ENCODE measurements at regions not wholly inside any gene's neighbourhood (a gene's known extent, or its start where the extent isn't known, plus 50 kb on each side); places are given as distances from the start of the nearest gene placed in this dataset.

- no peaks in the 10 kb centered on the region for H3K4me1 ChIP-seq
- H3K36me3 ChIP-seq: no peaks in the 10 kb centered on the region
- no peak overlapping the region for H3K9ac ChIP-seq
- Mint-ChIP-seq H3K27ac (no peak overlapping the region), H3K36me3 (no peaks in the 10 kb centered on the region), H3K4me1 (peaks cover 4% of the 10 kb centered on the region), H3K4me3 (no peak overlapping the region), H3K9me3 (no peaks in the 10 kb centered on the region), H3K27me3 (ENCODE audit: insufficient read depth, low read depth) (no peaks in the 10 kb centered on the region)
- H3K4me2 ChIP-seq: no peak overlapping the region
- no peak overlapping the region for H3K27ac ChIP-seq
- no peaks in the 10 kb centered on the region for H3F3A ChIP-seq (ENCODE audit: low read depth)
- no peak for DNase-seq (ENCODE audit: low spot score)
- H3K27me3 ChIP-seq: no peaks in the 10 kb centered on the region
- H3K9me3 ChIP-seq (ENCODE audit: low read depth): no peaks in the 10 kb centered on the region
- TF ChIP-seq, protein P1, sequence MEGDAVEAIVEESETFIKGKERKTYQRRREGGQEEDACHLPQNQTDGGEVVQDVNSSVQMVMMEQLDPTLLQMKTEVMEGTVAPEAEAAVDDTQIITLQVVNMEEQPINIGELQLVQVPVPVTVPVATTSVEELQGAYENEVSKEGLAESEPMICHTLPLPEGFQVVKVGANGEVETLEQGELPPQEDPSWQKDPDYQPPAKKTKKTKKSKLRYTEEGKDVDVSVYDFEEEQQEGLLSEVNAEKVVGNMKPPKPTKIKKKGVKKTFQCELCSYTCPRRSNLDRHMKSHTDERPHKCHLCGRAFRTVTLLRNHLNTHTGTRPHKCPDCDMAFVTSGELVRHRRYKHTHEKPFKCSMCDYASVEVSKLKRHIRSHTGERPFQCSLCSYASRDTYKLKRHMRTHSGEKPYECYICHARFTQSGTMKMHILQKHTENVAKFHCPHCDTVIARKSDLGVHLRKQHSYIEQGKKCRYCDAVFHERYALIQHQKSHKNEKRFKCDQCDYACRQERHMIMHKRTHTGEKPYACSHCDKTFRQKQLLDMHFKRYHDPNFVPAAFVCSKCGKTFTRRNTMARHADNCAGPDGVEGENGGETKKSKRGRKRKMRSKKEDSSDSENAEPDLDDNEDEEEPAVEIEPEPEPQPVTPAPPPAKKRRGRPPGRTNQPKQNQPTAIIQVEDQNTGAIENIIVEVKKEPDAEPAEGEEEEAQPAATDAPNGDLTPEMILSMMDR (IDR thresholded peaks at IDR 0.05): no peak
- TF ChIP-seq EZH2 (IDR thresholded peaks at IDR 0.05) (no peak), EZH2phosphoT487 (IDR thresholded peaks at IDR 0.05) (no peak)
- H2AFZ ChIP-seq (replicated peaks): no peak overlapping the region
- H3K4me3 ChIP-seq: no peak overlapping the region
- no peaks in the 10 kb centered on the region for H3K79me2 ChIP-seq (ENCODE audit: low read depth)
- H4K20me1 ChIP-seq (ENCODE audit: low read depth): no peaks in the 10 kb centered on the region
Observed at GRCh38 chr1:105684714-105685113, 1371.8 kb upstream of the PRMT6 start.

DNA sequence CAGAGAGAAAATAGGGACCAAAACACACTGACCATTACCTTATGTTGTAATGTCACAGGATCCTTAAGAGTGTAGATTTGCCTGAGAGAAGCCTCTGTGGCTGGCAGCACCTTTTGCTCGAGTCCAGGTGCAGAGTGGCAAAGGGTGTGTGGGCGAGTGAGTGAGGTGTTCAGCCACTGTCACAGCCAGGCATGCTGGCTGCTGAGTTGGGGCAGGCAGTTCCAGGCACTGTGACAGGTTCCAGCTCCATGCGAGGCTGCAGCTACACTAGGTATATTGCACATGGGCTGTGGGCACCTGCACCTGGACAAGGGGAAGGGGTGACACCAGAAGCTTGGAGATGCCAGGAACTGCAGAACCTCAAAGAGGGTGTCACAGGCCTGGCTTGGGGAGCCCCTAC lies 1370.4 kb upstream of the PRMT6 start:
- no peak overlapping the region for H3K4me3 Mint-ChIP-seq

GRCh38 chr1:105686874-105687690 lies 1369.4 kb upstream of the PRMT6 start:
- no peaks in the 10 kb centered on the region for H3K9me3 ChIP-seq (ENCODE audit: low read depth)
- H3K4me1 ChIP-seq: no peaks in the 10 kb centered on the region
- Mint-ChIP-seq H3K9me3 (no peaks in the 10 kb centered on the region), H3K4me1 (peaks cover 4% of the 10 kb centered on the region), H3K27me3 (ENCODE audit: insufficient read depth, low read depth) (no peaks in the 10 kb centered on the region), H3K4me3 (no peak overlapping the region), H3K36me3 (no peaks in the 10 kb centered on the region), H3K27ac (no peak overlapping the region)
- no peak overlapping the region for H3K4me2 ChIP-seq
- H3F3A ChIP-seq (ENCODE audit: low read depth): no peaks in the 10 kb centered on the region
- H2AFZ ChIP-seq (replicated peaks): no peak overlapping the region
- H3K36me3 ChIP-seq: no peaks in the 10 kb centered on the region
- H4K20me1 ChIP-seq (ENCODE audit: low read depth): no peaks in the 10 kb centered on the region
- DNase-seq (ENCODE audit: low spot score): no peak
- no peak overlapping the region for H3K4me3 ChIP-seq
- no peak overlapping the region for H3K9ac ChIP-seq
- TF ChIP-seq EZH2phosphoT487 (IDR thresholded peaks at IDR 0.05) (no peak), EZH2 (IDR thresholded peaks at IDR 0.05) (no peak)
- TF ChIP-seq, protein P1 (IDR thresholded peaks at IDR 0.05): no peak
- no peak overlapping the region for H3K27ac ChIP-seq
- no peaks in the 10 kb centered on the region for H3K27me3 ChIP-seq
- H3K79me2 ChIP-seq (ENCODE audit: low read depth): no peaks in the 10 kb centered on the region

More for the DNA sequence above, 1370.4 kb upstream of the PRMT6 start:
- Histone ChIP-seq H2AFZ (replicated peaks) (no peak overlapping the region), H3K4me2 (no peak overlapping the region), H3K27ac (no peak overlapping the region), H3K27me3 (no peaks in the 10 kb centered on the region), H3F3A (ENCODE audit: low read depth) (no peaks in the 10 kb centered on the region), H3K9me3 (ENCODE audit: low read depth) (no peaks in the 10 kb centered on the region), H3K9ac (no peak overlapping the region), H3K4me3 (no peak overlapping the region), H3K36me3 (no peaks in the 10 kb centered on the region), H3K4me1 (no peaks in the 10 kb centered on the region), H3K79me2 (ENCODE audit: low read depth) (no peaks in the 10 kb centered on the region), H4K20me1 (ENCODE audit: low read depth) (no peaks in the 10 kb centered on the region)
- no peaks in the 10 kb centered on the region for H3K9me3 Mint-ChIP-seq
- H3K36me3 Mint-ChIP-seq: no peaks in the 10 kb centered on the region
- no peak overlapping the region for H3K27ac Mint-ChIP-seq
- no peak for DNase-seq (ENCODE audit: low spot score)
- H3K4me1 Mint-ChIP-seq: peaks cover 4% of the 10 kb centered on the region
- H3K27me3 Mint-ChIP-seq (ENCODE audit: insufficient read depth, low read depth): no peaks in the 10 kb centered on the region
- TF ChIP-seq, protein P1 (IDR thresholded peaks at IDR 0.05): no peak
- TF ChIP-seq EZH2phosphoT487 (IDR thresholded peaks at IDR 0.05): no peak
- TF ChIP-seq EZH2 (IDR thresholded peaks at IDR 0.05): no peak
